ENCODE measurements at regions not wholly inside any gene's neighbourhood (a gene's known extent, or its start where the extent isn't known, plus 50 kb on each side); places are given as distances from the start of the nearest gene placed in this dataset.
"Not testable (repeated sequence)": the region's sequence is repeated elsewhere in the genome, so short reads cannot be mapped to it uniquely, and the experiment has no call there.

GRCh38 chr4:57993944-57994343 is 883.8 kb upstream of the IGFBP7 start:
- DNase-seq = no peak

- DNase-seq = no peak
Observed at GRCh38 chr4:57989430-57989829, 879.2 kb upstream of the IGFBP7 start.

GRCh38 chr4:57985161-57985560 is 875.0 kb upstream of the IGFBP7 start:
- DNase-seq = no peak

GRCh38 chr4:57981123-57981522 is 870.9 kb upstream of the IGFBP7 start:
- DNase-seq = no peak

GRCh38 chr4:57974821-57975220 is 864.6 kb upstream of the IGFBP7 start:
- no peak for DNase-seq

GRCh38 chr4:57973819-57974218 is 863.6 kb upstream of the IGFBP7 start:
- DNase-seq = no peak

- no peak for DNase-seq
Observed at GRCh38 chr4:57971261-57971660, 861.1 kb upstream of the IGFBP7 start.

GRCh38 chr4:57966987-57967760 is 857.0 kb upstream of the IGFBP7 start:
- DNase-seq = no peak

GRCh38 chr4:57965431-57965830 is 855.2 kb upstream of the IGFBP7 start:
- not testable (repeated sequence) for DNase-seq

- DNase-seq = no peak
Observed at GRCh38 chr4:57945298-57945697, 835.1 kb upstream of the IGFBP7 start.

GRCh38 chr4:57943682-57944081 is 833.5 kb upstream of the IGFBP7 start:
- no peak for DNase-seq

- DNase-seq = not testable (repeated sequence)
Observed at GRCh38 chr4:57937326-57937725, 827.1 kb upstream of the IGFBP7 start.

- no peak for DNase-seq
Observed at GRCh38 chr4:57926311-57926710, 816.1 kb upstream of the IGFBP7 start.

GRCh38 chr4:57924951-57925350 is 814.8 kb upstream of the IGFBP7 start:
- no peak for DNase-seq

GRCh38 chr4:57916479-57916878 is 806.3 kb upstream of the IGFBP7 start:
- no peak for DNase-seq

- no peak for DNase-seq
Observed at GRCh38 chr4:57911203-57911602, 801.0 kb upstream of the IGFBP7 start.

- DNase-seq = no peak
Observed at GRCh38 chr4:57910151-57910550, 800.0 kb upstream of the IGFBP7 start.

- DNase-seq = no peak
Observed at GRCh38 chr4:57905965-57906364, 795.8 kb upstream of the IGFBP7 start.

- no peak for DNase-seq
Observed at GRCh38 chr4:57877047-57877458, 766.9 kb upstream of the IGFBP7 start.

GRCh38 chr4:57875829-57876392 is 765.7 kb upstream of the IGFBP7 start:
- no peak for DNase-seq

GRCh38 chr4:57866468-57867171 is 756.4 kb upstream of the IGFBP7 start:
- DNase-seq = no peak

GRCh38 chr4:57865264-57865663 is 755.1 kb upstream of the IGFBP7 start:
- DNase-seq = no peak

GRCh38 chr4:57854748-57855147 is 744.6 kb upstream of the IGFBP7 start:
- no peak for DNase-seq

GRCh38 chr4:57850141-57850540 is 740.0 kb upstream of the IGFBP7 start:
- DNase-seq = no peak
